ENCODE measurements at regions not wholly inside any gene's neighbourhood (a gene's known extent, or its start where the extent isn't known, plus 50 kb on each side); places are given as distances from the start of the nearest gene placed in this dataset.

DNA sequence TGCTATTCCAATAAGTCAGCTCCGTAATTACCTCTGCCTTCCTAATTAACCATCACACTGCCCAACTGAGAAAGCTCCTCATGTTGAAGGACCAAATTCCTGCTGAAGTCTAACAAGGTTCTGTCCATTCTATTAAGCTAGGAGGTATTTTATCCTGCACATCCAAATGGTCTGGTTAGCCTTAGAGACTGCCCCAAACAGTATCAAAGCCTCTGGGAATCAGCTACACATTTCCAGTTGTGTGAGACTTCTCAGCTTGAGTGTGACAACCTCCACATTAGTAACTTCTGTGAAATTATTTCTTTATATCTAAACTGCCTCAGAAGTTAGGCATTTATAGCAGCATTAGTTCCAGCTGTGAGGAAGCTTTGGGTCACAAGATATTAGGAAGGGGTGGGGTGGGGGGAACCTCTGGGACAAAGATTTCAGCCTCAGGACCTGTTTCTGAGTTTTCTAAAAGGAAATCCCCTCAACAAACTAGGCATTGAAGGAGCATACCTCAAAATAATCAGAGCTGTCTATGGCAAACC is 150.5 kb upstream of the DUSP10 start:
- no peaks in the 10 kb centered on the region for H3K9me3 ChIP-seq

DNA sequence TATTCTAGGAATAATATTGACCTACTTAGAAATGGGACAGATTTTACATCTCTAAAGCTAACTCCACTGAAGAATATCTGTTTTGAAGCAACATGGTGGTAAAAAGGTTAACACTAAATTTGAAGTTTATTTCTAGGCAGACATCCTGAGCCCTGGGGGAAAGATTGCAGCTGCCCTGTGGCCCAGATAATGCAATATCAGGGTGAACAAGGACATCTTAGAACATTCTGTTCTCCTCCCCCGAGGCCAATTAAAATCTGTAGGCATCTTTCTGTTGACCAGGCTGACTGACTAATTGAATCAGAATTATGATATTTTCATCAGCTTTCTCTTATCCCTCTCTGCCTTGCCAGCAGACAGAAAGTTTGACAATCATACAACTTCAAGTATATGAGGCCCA is 149.8 kb upstream of the DUSP10 start:
- no peaks in the 10 kb centered on the region for H3K36me3 ChIP-seq
- no peaks in the 10 kb centered on the region for H3K9me3 ChIP-seq
- no peak for DNase-seq

More for the DNA sequence above, 150.5 kb upstream of the DUSP10 start:
- Histone ChIP-seq H3K4me3 (no peak overlapping the region), H3K27me3 (no peaks in the 10 kb centered on the region), H3K36me3 (no peaks in the 10 kb centered on the region)
- DNase-seq: no peak

DNA sequence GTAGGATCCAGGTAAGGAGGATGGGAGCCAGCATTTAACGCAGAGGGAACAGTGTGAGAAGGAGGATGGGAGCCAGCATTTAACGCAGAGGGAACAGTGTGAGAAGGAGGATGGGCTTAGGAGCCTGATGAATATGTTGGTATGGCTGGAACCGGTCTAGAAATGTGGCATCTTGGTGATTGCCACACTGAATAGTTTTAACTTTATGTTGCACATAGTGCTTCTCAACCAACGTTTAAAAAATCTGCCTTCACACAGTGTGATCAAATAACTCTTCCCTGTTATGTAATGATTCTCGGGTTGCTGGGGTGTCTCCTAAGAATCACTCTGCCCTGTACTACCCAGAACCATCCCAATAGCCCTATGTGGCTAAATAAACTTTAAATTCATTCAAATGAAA is 146.9 kb upstream of the DUSP10 start:
- Histone ChIP-seq H3K36me3 (no peaks in the 10 kb centered on the region), H3K27me3 (no peaks in the 10 kb centered on the region), H3K9me3 (no peaks in the 10 kb centered on the region), H3K4me3 (no peak overlapping the region)
- DNase-seq: no peak

More for the DNA sequence above, 149.8 kb upstream of the DUSP10 start:
- no peaks in the 10 kb centered on the region for H3K27me3 ChIP-seq
- H3K4me3 ChIP-seq: no peak overlapping the region

DNA sequence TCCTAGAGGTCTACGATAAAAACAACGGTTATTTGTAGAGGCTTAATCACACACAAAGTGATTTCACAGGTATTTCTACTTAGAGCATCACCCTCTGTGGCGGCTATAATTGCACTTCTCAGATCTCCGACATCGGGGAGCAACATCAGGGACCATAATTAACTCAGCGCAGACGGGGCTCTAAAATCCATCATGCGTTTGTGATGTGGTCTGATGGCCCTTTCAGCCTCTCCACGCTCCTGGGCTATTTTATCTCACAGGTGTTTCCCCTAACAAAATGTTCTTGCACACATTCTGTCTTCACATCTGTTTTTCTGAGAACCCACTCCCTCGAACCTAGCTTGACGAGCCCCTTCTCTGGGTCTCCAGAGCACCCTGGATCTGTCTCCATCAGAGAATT is 146.3 kb upstream of the DUSP10 start:
- H3K9me3 ChIP-seq: no peaks in the 10 kb centered on the region
- no peak overlapping the region for H3K4me3 ChIP-seq
- no peak for DNase-seq
- H3K36me3 ChIP-seq: no peaks in the 10 kb centered on the region
- no peaks in the 10 kb centered on the region for H3K27me3 ChIP-seq

DNA sequence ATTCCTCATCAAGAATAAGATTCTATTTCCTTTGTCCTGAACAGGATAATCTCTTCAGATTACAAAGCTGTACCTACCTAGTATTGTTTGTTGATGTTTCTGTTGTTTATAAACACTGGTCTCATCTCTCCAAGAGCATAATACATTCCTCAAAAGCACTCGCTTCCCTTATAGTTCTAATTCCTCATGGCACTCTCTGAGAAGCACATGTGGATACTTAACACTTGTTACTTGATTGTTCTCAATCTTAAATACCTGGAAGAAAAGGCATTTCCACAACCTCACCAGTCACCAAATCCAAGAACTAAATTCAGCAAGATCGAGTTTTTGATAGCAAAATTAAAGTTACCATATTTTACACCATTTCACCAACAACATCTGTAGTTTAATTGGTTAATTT is 145.9 kb upstream of the DUSP10 start:
- H3K36me3 ChIP-seq: no peaks in the 10 kb centered on the region
- H3K9me3 ChIP-seq: no peaks in the 10 kb centered on the region
- no peak for DNase-seq
- H3K27me3 ChIP-seq: no peaks in the 10 kb centered on the region
- no peak overlapping the region for H3K4me3 ChIP-seq

DNA sequence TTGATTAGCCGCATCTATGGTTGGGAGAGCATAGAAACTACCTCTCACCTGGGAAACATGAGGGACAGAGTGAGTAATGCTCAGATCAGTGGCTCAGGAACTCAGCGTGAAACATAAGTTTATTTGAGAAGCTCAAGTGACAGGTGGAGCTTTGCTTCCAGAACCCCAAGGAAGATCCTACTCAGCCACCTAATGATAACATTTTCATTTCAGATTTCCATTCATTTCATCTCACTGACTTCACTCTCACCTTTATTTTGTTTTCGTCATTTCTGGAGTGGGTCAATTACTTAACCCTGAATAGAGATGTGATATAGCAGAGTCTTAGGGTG is 145.5 kb upstream of the DUSP10 start:
- H3K27me3 ChIP-seq: no peaks in the 10 kb centered on the region

DNA sequence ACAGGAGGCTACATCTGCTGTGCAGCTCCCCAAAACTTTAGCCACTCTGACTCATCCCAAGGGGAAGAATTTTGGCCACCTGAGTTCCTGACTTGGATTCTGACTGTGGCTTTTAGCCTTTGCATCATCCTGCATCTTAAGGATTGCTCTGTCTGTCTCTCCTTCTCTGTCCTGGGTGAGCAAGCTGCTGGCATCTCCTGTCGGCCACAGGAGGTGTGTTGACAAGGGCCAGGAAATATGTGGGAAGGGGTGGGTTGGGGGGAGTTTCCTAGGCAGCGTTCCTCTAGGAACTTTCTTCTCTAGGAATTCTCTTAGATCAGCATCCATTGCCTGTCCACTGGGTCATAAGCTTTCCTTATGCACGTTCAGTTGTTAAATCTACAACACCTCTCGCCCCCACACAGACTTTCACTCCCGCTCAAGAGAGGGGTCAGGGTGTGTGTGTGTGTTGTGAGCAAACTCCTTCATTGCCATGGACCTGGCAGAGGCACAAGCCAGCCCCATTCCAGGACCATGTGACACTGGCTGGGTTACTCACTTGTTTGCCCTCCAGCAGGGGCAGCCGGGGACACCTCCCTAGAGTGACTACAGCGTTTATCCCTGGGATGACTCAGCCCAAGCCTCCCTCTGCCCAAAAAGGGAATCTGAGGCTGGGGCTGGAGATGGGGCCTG is 145.0 kb upstream of the DUSP10 start:
- DNase-seq: peak; percentile 95
- Histone ChIP-seq H3K27me3 (no peaks in the 10 kb centered on the region), H3K9me3 (no peaks in the 10 kb centered on the region), H3K4me3 (no peak overlapping the region), H3K36me3 (no peaks in the 10 kb centered on the region)

More for the DNA sequence above, 145.5 kb upstream of the DUSP10 start:
- DNase-seq: no peak
- no peaks in the 10 kb centered on the region for H3K9me3 ChIP-seq
- no peaks in the 10 kb centered on the region for H3K36me3 ChIP-seq
- H3K4me3 ChIP-seq: no peak overlapping the region

DNA sequence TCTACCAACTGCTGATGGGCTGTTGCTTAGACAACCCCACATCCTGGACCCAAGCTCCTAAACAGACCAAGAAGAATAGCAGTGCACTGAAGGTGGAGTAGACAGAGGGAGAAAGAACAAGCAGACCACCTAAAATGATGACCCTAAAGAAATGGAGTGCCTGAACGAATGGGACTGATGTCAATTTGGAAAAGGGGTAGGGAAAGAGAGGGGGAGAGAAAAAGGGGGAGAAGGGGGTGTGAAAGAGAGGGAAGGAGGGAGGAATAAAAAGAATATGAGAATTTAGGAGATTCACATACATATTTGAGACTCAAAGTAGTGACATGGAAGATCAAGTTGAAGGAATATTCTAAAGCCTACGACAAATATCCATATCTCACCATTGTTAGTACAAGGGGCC is 144.4 kb upstream of the DUSP10 start:
- H3K27me3 ChIP-seq: no peaks in the 10 kb centered on the region
- H3K36me3 ChIP-seq: no peaks in the 10 kb centered on the region
- no peak for DNase-seq
- no peaks in the 10 kb centered on the region for H3K9me3 ChIP-seq
- H3K4me3 ChIP-seq: no peak overlapping the region

DNA sequence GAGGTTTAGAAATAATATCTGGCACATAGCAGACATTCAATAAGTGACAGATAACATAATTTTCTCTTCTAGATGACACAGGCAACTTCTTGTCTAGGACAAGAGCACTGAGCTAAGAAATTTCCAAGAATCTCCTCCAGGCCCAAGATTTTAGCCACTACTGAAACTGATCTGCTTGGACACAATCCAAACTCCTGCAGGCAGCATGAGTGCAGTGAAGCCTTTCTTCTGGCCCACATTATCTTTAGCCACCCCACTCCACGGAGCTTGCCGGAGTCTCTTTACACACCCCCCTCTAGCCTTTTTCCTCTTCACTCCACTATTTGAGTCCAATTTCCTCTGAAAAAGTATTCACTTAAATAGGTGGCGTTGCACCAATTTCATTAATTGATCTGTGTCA is 142.9 kb upstream of the DUSP10 start:
- Histone ChIP-seq H3K4me3 (no peak overlapping the region), H3K9me3 (no peaks in the 10 kb centered on the region), H3K27me3 (no peaks in the 10 kb centered on the region), H3K36me3 (no peaks in the 10 kb centered on the region)
- DNase-seq: no peak

DNA sequence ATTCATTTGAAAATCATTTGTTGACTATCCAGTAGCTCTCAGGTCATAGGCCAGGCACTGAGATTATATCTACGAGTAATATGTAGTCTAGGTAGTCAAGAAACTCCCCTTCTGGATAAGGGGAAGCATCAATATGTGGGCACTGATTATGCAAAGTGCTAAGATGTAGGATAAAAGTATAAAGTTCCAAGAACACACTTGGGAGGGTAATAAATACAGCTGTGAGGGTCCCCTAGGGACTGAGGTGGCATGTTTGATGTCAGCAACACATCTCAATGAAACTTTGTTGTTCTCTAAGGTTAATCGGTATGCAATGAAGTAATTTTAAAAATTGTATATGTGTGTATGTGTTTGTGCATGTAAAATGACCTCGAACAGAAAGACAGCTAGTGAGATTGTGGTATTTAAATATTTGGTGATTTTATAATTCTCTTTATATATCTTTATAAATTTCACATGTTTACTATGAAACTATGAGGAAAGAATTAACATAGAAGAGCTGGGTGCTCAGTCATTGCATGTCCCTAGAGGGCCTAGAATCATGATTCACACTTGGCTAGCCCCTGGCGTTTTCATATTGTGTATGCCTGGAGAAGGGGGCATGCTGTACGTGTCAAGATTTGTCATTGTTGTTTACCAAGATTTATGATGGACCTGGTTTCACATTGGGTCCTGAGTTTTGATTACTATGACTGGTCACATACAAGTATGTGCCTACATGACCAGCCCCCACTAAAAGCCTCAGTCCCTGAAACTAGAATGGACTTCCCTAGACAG is 140.1 kb upstream of the DUSP10 start:
- Histone ChIP-seq H3K27me3 (no peaks in the 10 kb centered on the region), H3K9me3 (no peaks in the 10 kb centered on the region), H3K4me3 (no peak overlapping the region), H3K36me3 (no peaks in the 10 kb centered on the region)
- DNase-seq: peak; percentile 14

DNA sequence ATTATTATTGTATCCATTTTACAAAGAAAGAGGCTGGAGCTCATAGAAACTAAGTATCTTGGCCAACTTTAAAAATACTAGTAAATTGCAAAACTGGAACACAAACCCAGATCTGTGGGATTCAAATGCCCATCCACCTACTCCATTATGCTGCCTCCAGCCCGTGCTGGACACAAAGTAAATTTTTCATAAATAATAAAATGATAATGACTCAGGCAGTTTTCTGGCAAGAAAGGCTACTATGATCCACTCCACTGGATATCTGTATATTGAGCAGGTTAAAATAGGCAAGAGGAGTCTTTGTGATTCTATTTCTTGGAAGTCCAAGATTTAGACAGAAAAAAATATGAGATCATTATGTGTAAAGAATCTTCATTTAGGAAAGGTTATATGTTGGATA is 138.3 kb upstream of the DUSP10 start:
- peak; percentile 45 for DNase-seq
- H3K36me3 ChIP-seq: no peaks in the 10 kb centered on the region
- no peaks in the 10 kb centered on the region for H3K27me3 ChIP-seq
- H3K4me3 ChIP-seq: no peak overlapping the region
- no peaks in the 10 kb centered on the region for H3K9me3 ChIP-seq

DNA sequence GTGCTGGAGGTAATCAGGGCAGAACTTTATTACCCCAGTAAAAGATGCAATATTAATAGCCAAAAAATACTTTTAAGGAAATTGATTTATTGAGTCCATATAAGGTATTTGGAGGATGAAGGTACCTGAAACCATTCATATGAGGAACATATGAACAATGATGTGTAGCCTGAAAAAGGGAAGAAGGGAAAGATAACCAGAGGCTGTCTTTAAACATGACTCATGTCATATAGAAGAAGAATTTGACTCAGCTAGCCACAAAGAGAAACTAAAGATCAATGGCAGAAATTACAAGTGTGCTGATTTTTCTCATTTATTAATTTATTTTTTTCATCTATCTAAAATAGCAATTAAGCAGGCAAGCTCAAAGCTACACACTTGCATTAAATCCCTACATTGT is 136.2 kb upstream of the DUSP10 start:
- Histone ChIP-seq H3K4me3 (no peak overlapping the region), H3K36me3 (no peaks in the 10 kb centered on the region), H3K27me3 (no peaks in the 10 kb centered on the region), H3K9me3 (no peaks in the 10 kb centered on the region)
- no peak for DNase-seq

DNA sequence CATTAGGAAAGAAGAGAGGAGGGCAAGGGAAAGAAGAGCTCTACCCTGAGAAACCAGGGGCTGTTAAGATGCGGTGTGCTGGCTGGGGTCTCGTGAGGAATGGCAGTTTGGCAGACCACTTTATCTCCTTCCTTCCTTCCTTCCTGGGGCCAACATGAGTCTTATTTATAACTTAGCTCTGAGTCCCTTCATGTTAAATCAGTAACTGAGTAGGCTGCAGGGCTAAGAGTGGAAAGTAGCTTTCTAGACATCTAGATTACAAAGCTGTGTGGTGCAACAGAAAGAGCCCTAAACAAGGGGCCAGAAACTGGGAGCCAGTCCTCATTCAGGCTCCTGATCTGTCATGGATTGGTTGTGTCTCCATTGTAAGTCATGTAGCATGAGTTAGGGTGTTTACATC is 135.4 kb upstream of the DUSP10 start:
- no peaks in the 10 kb centered on the region for H3K9me3 ChIP-seq
- no peaks in the 10 kb centered on the region for H3K27me3 ChIP-seq
- no peak for DNase-seq
- no peaks in the 10 kb centered on the region for H3K36me3 ChIP-seq
- H3K4me3 ChIP-seq: no peak overlapping the region

DNA sequence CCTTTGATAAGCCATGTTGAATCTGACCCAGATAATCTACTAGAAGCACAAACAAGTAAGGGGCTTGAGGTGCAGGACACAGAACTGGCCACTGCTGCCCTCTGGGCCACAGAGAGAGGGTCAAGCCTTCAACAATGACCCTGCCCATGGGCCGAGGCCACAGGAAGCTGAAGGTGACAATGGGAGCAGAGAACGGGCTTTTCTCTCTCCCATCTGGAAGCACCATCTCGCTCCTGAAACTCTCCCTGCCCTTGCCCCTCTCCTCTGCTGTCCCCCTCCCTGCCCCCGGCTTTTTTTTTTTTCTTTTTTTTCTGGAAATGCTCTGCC is 133.1 kb upstream of the DUSP10 start:
- H3K36me3 ChIP-seq: no peaks in the 10 kb centered on the region
- no peaks in the 10 kb centered on the region for H3K9me3 ChIP-seq
- DNase-seq: no peak
- H3K4me3 ChIP-seq: no peak overlapping the region
- no peaks in the 10 kb centered on the region for H3K27me3 ChIP-seq

DNA sequence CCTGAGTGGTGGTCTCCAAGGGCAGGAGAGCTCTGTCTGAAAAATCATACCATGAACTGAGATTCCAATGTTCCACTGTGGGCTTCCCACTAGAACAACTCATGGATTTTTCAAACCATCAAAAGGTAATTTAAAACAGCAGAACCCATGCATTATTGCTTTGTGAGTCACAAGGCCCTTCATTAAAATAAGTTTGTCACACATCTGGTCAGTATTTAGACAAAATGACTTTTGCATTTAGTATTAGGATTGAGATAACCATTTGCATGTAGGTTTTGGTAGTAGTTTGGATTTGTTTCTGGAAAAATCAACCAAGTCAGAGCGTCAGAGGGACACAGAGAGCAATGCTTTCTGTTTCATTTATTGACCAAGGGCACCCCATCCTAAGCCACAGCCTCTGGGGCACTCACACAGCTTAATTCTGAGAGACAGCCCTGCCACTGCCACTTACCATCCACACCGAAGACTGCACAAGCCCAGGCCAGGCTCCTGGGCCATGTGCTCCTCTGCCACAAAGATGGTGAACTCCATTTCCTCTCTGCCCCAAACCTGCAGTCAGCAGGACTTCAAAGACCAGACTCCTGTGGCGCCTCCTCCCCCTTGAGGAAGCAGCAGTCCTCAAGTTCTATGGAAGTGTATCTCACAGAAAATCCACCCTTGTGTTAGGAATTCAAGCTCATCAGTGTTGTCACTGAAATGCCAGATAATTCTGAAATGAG is 132.6 kb upstream of the DUSP10 start:
- no peaks in the 10 kb centered on the region for H3K9me3 ChIP-seq
- no peak for DNase-seq
- no peaks in the 10 kb centered on the region for H3K36me3 ChIP-seq
- H3K27me3 ChIP-seq: no peaks in the 10 kb centered on the region
- H3K4me3 ChIP-seq: no peak overlapping the region

DNA sequence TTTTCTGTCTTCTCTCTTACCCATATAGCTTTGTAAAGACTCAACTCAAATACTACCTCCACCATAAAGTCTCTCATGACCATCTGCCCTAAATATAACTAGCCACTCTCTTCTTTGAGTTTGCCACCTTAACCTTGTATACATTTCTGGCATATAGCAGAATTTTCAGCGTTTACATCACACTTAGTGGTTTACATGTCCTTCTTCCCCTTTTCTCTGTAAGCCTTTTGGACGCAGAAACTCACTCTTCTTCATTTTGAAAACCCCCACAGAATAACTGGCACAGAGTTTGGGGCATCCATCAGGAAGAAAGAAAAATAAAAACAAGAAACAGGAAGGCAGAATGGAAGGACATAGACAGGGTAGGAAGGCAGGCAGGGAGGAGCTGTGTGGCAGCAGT is 131.8 kb upstream of the DUSP10 start:
- Histone ChIP-seq H3K27me3 (no peaks in the 10 kb centered on the region), H3K4me3 (no peak overlapping the region)

DNA sequence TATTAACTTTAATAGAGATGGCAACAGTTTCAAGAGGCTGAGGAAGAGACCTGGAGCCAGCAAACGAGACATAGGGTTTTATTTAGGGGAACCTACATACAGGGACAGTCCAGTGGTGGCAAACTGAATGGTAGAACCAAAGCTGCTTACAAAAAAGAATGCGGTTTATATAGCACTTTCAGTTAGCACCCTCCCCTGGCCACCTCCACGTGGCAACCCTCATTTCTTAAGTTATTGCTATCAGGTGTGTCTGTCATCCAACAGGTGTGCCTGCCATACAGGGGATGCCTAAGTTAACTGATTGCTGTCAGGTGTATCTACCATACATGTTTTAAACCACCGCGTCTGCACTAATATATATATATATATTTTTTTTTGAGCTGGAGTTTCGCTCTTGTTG is 129.2 kb upstream of the DUSP10 start:
- Histone ChIP-seq H3K4me3 (no peak overlapping the region), H3K36me3 (no peaks in the 10 kb centered on the region), H3K27me3 (no peaks in the 10 kb centered on the region), H3K9me3 (peaks cover 4% of the 10 kb centered on the region; the same call in 1 of the 2 replicates)
- DNase-seq: no peak

More for the DNA sequence above, 131.8 kb upstream of the DUSP10 start:
- H3K36me3 ChIP-seq: no peaks in the 10 kb centered on the region
- H3K9me3 ChIP-seq: no peaks in the 10 kb centered on the region
- no peak for DNase-seq
